Fibroblast of villous mesenchyme (primary cell): ENCODE measurements at regions not wholly inside any gene's neighbourhood (a gene's known extent, or its start where the extent isn't known, plus 50 kb on each side); places are given as distances from the start of the nearest gene placed in this dataset.

Experiments used
- DNase-seq: peaks from one replicate; pipeline ENCODE4 v3.0.0-alpha.2; 2010; ENCODE audit warnings: low read depth
- H3K4me3 ChIP-seq: 2 replicates; pipeline ENCODE4 v1.5.1; 2011; ENCODE audit warnings: low read depth, mild to moderate bottlenecking, low read length
- CTCF ChIP-seq: IDR thresholded peaks from 2 replicates; pipeline ENCODE4 v1.5.1; 2012; ENCODE audit warnings: low read depth, mild to moderate bottlenecking, low read length; ENCODE audit not compliant: insufficient read depth

DNA sequence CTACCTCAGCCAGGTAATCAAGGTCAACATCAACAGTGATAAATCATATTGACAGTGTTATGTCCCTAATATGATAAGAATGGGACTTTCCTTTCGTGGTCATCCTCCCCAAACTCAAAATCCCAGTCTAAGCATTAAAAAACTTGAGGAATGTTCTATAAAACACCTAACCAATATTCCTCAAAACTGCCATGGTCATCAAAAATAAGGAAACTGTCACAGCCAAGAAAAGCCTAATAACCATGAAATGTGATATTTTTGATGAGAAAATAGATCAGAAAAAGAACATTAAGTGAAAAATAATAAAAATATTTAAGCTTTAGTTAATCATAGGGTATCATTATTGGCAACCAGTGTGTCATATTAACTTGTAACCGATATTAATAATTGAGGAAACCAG, 232.1 kb upstream of the ATP10B start:
- DNase-seq = no peak
- H3K4me3 ChIP-seq = no peak overlapping the region
- no peak for TF ChIP-seq CTCF

DNA sequence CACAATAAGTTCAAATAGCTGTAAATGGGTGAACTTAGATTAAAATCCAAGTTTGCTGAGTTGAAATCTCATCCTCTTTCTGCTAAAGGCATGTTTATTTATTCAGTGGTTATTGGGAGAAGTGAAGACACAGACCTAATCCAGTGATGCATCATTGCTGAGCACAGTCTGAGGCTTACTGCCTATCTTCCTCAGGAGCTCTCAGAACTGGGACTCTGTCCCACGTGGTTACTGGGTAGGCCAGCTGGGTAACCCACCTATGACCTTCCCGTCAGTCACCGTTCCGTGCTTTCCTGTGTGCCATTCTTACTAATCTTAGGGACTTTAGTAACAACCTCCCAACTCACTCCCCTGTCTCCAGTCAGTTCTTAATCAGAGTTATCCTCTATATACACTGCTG, 226.8 kb upstream of the ATP10B start:
- H3K4me3 ChIP-seq = no peak overlapping the region
- no peak for DNase-seq
- TF ChIP-seq CTCF = no peak

DNA sequence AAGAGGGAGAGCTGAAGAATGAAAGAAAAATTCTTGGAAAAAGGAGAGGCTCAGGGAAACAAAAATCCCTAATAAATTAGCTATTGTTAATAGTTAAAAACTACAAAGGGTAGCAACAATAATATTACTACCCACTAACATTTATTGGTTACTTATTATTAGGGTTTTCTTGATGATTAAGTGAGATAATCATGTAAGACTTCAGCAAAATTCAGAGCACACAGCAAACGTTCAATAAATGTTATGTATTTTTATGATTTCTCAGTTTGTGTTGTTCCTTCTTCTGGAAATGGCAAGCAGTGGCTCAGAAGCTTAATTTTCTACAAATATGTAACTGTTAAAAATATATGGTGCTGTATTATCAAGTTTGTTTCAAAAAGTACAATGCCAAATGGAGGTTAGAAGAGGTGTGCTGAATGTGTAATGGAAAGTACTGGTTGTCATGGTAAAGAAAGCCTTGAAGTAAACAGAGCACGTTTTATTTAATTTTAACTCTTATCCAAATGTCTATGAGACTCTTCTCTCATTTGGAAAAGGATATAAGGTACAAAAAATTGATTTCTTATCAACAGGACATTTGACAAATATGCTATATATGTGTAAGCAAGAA, 226.0 kb upstream of the ATP10B start:
- no peak for TF ChIP-seq CTCF
- DNase-seq = no peak

DNA sequence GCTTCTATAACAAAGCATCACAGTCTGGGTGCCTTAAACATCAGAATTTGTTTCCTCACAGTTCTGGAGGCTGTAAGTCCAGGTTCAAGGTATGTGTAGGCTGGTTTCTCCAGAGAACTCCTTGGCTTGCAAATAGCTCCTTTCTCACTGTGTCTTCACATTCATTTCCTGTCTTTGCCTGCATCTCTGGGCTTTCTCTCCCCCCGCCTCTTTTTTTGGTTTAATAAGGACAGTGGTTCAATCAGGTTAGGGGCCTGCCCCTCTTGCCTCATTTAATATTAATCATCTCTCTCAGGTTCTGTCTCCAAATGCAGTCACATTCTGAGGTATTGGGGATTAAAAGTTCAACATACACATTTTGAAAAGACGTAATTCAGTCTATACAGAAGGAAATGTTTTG, 225.5 kb upstream of the ATP10B start:
- no peak for DNase-seq
- no peak overlapping the region for H3K4me3 ChIP-seq
- TF ChIP-seq CTCF = no peak

More for the DNA sequence above, 226.0 kb upstream of the ATP10B start:
- H3K4me3 ChIP-seq = no peak overlapping the region

- no peak overlapping the region for H3K4me3 ChIP-seq
- TF ChIP-seq CTCF = no peak
- no peak for DNase-seq
Measured at GRCh38 chr5:161064781-161065180, 212.8 kb upstream of the ATP10B start.

- no peak for DNase-seq
- no peak overlapping the region for H3K4me3 ChIP-seq
- TF ChIP-seq CTCF = no peak
Measured at GRCh38 chr5:161064297-161064696, 212.3 kb upstream of the ATP10B start.

- H3K4me3 ChIP-seq = no peak overlapping the region
- no peak for TF ChIP-seq CTCF
- no peak for DNase-seq
Measured at GRCh38 chr5:161058781-161059180, 206.8 kb upstream of the ATP10B start.
